Liver (tissue), 8 donors: ENCODE measurements at regions not wholly inside any gene's neighbourhood (a gene's known extent, or its start where the extent isn't known, plus 50 kb on each side); places are given as distances from the start of the nearest gene placed in this dataset.
A peak's percentile ranks its signal among the peaks of the same experiment; 100 is the strongest.

ENCODE experiments used
- DNase-seq: peaks from one replicate; pipeline ENCODE4 v3.0.0-alpha.2; 2017; ENCODE audit warnings: low spot score
- H3K27ac ChIP-seq, 2 donors: one replicate each; pipeline ENCODE4 v1.7.0; 2013; ENCODE audit warnings: inconsistent platforms in 2 of 2, low read length in 2 of 2, control low read depth in 1 of 2, low read depth in 1 of 2, mild to moderate bottlenecking in 1 of 2
- H3K27me3 ChIP-seq, 4 donors: one replicate each; pipeline versions ENCODE4 v1.6.1 to v1.7.0; 2013; ENCODE audit warnings: low read length in 3 of 4, inconsistent platforms in 1 of 4, mild to moderate bottlenecking in 1 of 4, moderate library complexity in 1 of 4; ENCODE audit not compliant: control insufficient read depth in 4 of 4, insufficient read depth in 4 of 4
- H3K36me3 ChIP-seq, 4 donors: one replicate each; pipeline versions ENCODE4 v1.6.1 to v1.7.0; 2013; ENCODE audit warnings: low read length in 3 of 4, mild to moderate bottlenecking in 3 of 4, low read depth in 1 of 4, moderate library complexity in 1 of 4; ENCODE audit not compliant: control insufficient read depth in 4 of 4, insufficient read depth in 3 of 4
- H3K4me1 ChIP-seq, 4 donors: one replicate each; pipeline versions ENCODE4 v1.6.1 to v1.7.0; 2013; ENCODE audit warnings: low read length in 3 of 4, mild to moderate bottlenecking in 3 of 4, moderate library complexity in 1 of 4; ENCODE audit not compliant: control insufficient read depth in 4 of 4, insufficient read depth in 4 of 4
- H3K4me3 ChIP-seq, 3 donors: one replicate each; pipeline versions ENCODE4 v1.6.1 to v1.7.0; 2013; ENCODE audit warnings: low read length in 3 of 3, control low read depth in 1 of 3, low read depth in 1 of 3, mild to moderate bottlenecking in 1 of 3
- H3K9ac ChIP-seq, 2 donors: one replicate each; pipeline ENCODE4 v1.7.0; 2013; ENCODE audit warnings: low read length in 2 of 2, mild to moderate bottlenecking in 2 of 2, moderate library complexity in 2 of 2, control low read depth in 1 of 2, low read depth in 1 of 2
- H3K9me3 ChIP-seq, 4 donors: one replicate each; pipeline versions ENCODE4 v1.6.1 to v1.7.0; 2013; ENCODE audit warnings: low read length in 3 of 4; ENCODE audit not compliant: control insufficient read depth in 4 of 4
- ATF3 ChIP-seq: IDR thresholded peaks from 2 replicates; pipeline ENCODE4 v1.6.1; 2016; ENCODE audit warnings: antibody characterized with exemption
- CTCF ChIP-seq: fragments of 150-350 bp; IDR thresholded peaks from 2 replicates; pipeline ENCODE4 v1.5.1; 2017; ENCODE audit warnings: improper control_type of control experiment, low read depth, low read length; ENCODE audit not compliant: missing input control
- EGR1 ChIP-seq, 2 donors: IDR thresholded peaks; 2 replicates each; pipeline ENCODE4 v1.6.1; 2016 to 2018; ENCODE audit warnings: antibody characterized with exemption in 2 of 2, low read depth in 2 of 2
- FOXA1 ChIP-seq: IDR thresholded peaks from 2 replicates; pipeline ENCODE4 v1.6.1; 2016; ENCODE audit warnings: antibody characterized with exemption
- HNF4A ChIP-seq, 2 donors: conservative IDR thresholded peaks; 2 replicates each; pipeline ENCODE4 v1.6.1; 2016; ENCODE audit warnings: antibody characterized with exemption in 2 of 2, mild to moderate bottlenecking in 2 of 2
- HNF4G ChIP-seq: IDR thresholded peaks from 2 replicates; pipeline ENCODE4 v1.6.1; 2016; ENCODE audit warnings: antibody characterized with exemption
- JUND ChIP-seq, 2 donors: IDR thresholded peaks; 2 replicates each; pipeline ENCODE4 v1.6.1; 2016; ENCODE audit warnings: antibody characterized with exemption in 2 of 2
- MAX ChIP-seq: IDR thresholded peaks from 2 replicates; pipeline ENCODE4 v1.6.1; 2016; ENCODE audit warnings: antibody characterized with exemption
- YY1 ChIP-seq: IDR thresholded peaks from 2 replicates; pipeline ENCODE4 v1.6.1; 2016; ENCODE audit warnings: antibody characterized with exemption, mild to moderate bottlenecking
- WGBS: extraction: QIAGEN DNeasy Blood & Tissue Kit; methylation state at CpG from one replicate; pipeline ENCODE4 v1.1.7; 2013; 5-methylcytosine and 5-hydroxymethylcytosine counted together
- TF ChIP-seq, protein P1 (sequence below): IDR thresholded peaks from 2 replicates; pipeline ENCODE4 v1.6.1; 2016; ENCODE audit warnings: antibody characterized with exemption, mild to moderate bottlenecking
- donor health status: healthy.
- donor health status: healthy.
- donor health status: healthy.
- donor health status: healthy.
- donor health status: healthy.

DNA sequence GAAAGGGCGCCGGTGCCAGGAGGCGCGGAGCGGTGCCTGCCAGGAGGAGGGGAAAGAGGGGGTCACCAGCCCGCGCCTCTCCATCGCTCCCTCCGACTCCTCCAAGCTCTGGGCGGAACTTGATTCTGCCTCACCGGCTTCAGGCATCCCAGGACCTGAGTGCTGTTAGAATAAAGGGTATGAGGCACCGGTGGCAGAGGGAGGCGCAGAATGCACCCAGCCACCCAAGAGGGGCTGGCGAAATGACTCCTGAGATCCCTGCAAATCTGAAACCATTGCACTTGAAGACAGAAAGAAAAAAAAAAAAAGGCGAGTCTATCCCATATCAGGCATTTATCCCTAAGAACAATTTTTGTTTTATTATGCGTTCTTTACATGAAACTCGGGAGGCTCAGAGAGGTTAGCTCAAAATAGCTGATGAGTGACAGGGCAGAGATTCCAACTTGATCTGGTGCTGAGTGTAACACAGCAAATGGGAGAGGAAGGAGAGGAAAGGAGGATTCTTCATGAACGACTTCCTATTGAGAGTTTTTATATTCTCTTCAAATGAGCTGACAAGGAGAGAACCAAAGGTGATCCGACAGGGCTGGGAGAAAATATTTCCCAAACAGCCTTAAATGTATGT lies 157.0 kb upstream of the FRMD4B start:
- H3K27ac ChIP-seq = no peak overlapping the region
- H3K36me3 ChIP-seq = no peaks in the 10 kb centered on the region
- H3K9me3 ChIP-seq = no peaks in the 10 kb centered on the region
- peak overlapping the region in 1 of 3 donors; percentile 53 for H3K4me3 ChIP-seq
- no peak overlapping the region for H3K9ac ChIP-seq
- peaks cover 0 to 13% (median 3%) of the 10 kb centered on the region in 4 donors for H3K27me3 ChIP-seq
- no peak for TF ChIP-seq MAX
- TF ChIP-seq JUND (IDR thresholded peaks at IDR 0.05) = no peak
- 9% methylated on average over 19 of the region's 19 CpGs for WGBS
- DNase-seq = no peak
- peaks cover 11 to 17% (median 16%) of the 10 kb centered on the region in 4 donors for H3K4me1 ChIP-seq

GRCh38 chr3:69542089-69542804 lies 156.4 kb upstream of the FRMD4B start:
- Histone ChIP-seq H3K4me1 (peaks cover 11 to 17% (median 16%) of the 10 kb centered on the region in 4 donors), H3K9me3 (no peaks in the 10 kb centered on the region), H3K36me3 (no peaks in the 10 kb centered on the region), H3K4me3 (peak overlapping the region; percentile 41 to 53 (median 47)), H3K27me3 (peaks cover 2 to 13% (median 4%) of the 10 kb centered on the region in 4 donors), H3K27ac (no peak overlapping the region), H3K9ac (no peak overlapping the region)
- no peak for DNase-seq
- 4% methylated on average over 75 of the region's 75 CpGs for WGBS
- no peak for TF ChIP-seq HNF4A (conservative IDR thresholded peaks at IDR 0.05)
- TF ChIP-seq HNF4G = no peak

GRCh38 chr3:69541711-69542088 lies 155.8 kb upstream of the FRMD4B start:
- H3K36me3 ChIP-seq = no peaks in the 10 kb centered on the region
- peaks cover 11 to 17% (median 16%) of the 10 kb centered on the region in 4 donors for H3K4me1 ChIP-seq
- H3K4me3 ChIP-seq = peak overlapping the region; percentile 41 to 53 (median 47)
- H3K27ac ChIP-seq = no peak overlapping the region
- H3K9ac ChIP-seq = no peak overlapping the region
- DNase-seq = no peak
- no peaks in the 10 kb centered on the region for H3K9me3 ChIP-seq
- WGBS = under 1% methylated on average over 28 of the region's 28 CpGs
- TF ChIP-seq ATF3 (no peak), CTCF (no peak), FOXA1 (no peak), YY1 (no peak), HNF4A (conservative IDR thresholded peaks at IDR 0.05) (no peak), EGR1 (IDR thresholded peaks at IDR 0.05; ENCODE audit: low read depth in 2 of 2) (no peak)
- TF ChIP-seq, protein P1, sequence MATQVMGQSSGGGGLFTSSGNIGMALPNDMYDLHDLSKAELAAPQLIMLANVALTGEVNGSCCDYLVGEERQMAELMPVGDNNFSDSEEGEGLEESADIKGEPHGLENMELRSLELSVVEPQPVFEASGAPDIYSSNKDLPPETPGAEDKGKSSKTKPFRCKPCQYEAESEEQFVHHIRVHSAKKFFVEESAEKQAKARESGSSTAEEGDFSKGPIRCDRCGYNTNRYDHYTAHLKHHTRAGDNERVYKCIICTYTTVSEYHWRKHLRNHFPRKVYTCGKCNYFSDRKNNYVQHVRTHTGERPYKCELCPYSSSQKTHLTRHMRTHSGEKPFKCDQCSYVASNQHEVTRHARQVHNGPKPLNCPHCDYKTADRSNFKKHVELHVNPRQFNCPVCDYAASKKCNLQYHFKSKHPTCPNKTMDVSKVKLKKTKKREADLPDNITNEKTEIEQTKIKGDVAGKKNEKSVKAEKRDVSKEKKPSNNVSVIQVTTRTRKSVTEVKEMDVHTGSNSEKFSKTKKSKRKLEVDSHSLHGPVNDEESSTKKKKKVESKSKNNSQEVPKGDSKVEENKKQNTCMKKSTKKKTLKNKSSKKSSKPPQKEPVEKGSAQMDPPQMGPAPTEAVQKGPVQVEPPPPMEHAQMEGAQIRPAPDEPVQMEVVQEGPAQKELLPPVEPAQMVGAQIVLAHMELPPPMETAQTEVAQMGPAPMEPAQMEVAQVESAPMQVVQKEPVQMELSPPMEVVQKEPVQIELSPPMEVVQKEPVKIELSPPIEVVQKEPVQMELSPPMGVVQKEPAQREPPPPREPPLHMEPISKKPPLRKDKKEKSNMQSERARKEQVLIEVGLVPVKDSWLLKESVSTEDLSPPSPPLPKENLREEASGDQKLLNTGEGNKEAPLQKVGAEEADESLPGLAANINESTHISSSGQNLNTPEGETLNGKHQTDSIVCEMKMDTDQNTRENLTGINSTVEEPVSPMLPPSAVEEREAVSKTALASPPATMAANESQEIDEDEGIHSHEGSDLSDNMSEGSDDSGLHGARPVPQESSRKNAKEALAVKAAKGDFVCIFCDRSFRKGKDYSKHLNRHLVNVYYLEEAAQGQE = no peak
- H3K27me3 ChIP-seq = peaks cover 2 to 13% (median 4%) of the 10 kb centered on the region in 4 donors
